GM21529 (cell line): ENCODE measurements at regions not wholly inside any gene's neighbourhood (a gene's known extent, or its start where the extent isn't known, plus 50 kb on each side); places are given as distances from the start of the nearest gene placed in this dataset.
"Not testable (repeated sequence)": the region's sequence is repeated elsewhere in the genome, so short reads cannot be mapped to it uniquely, and the experiment has no call there.

ENCODE experiments used
- ATAC-seq: cut with Tn5 transposase; IDR thresholded peaks from one replicate; pipeline ENCODE4 v1.9.1; 2021; ENCODE audit not compliant: unreplicated experiment

GRCh38 chr18:5721924-5722323 is 173.4 kb downstream of the TMEM200C start:
- no peak for ATAC-seq

GRCh38 chr18:5720132-5720531 is 175.2 kb downstream of the TMEM200C start:
- ATAC-seq, result no peak

- no peak for ATAC-seq
These were observed 173.5 kb upstream of the EPB41L3 start for GRCh38 chr18:5717256-5717655.

- no peak for ATAC-seq
These were observed 166.9 kb upstream of the EPB41L3 start for GRCh38 chr18:5710676-5711075.

GRCh38 chr18:5710235-5710634 is 166.4 kb upstream of the EPB41L3 start:
- ATAC-seq, result no peak

- ATAC-seq, result no peak
These were observed 165.8 kb upstream of the EPB41L3 start for GRCh38 chr18:5709476-5710095.

GRCh38 chr18:5707586-5707985 is 163.8 kb upstream of the EPB41L3 start:
- no peak for ATAC-seq

- no peak for ATAC-seq
These were observed 161.6 kb upstream of the EPB41L3 start for GRCh38 chr18:5705393-5705792.

- no peak for ATAC-seq
These were observed 161.1 kb upstream of the EPB41L3 start for GRCh38 chr18:5704847-5705246.

- ATAC-seq, result not testable (repeated sequence)
These were observed 158.2 kb upstream of the EPB41L3 start for GRCh38 chr18:5702016-5702415.

GRCh38 chr18:5693699-5694294 is 150.0 kb upstream of the EPB41L3 start:
- ATAC-seq, result no peak

- no peak for ATAC-seq
These were observed 135.1 kb upstream of the EPB41L3 start for GRCh38 chr18:5678779-5679406.

GRCh38 chr18:5678278-5678677 is 134.5 kb upstream of the EPB41L3 start:
- no peak for ATAC-seq

- no peak for ATAC-seq
These were observed 129.8 kb upstream of the EPB41L3 start for GRCh38 chr18:5673616-5674015.

- no peak for ATAC-seq
These were observed 125.8 kb upstream of the EPB41L3 start for GRCh38 chr18:5669585-5669984.

- ATAC-seq, result no peak
These were observed 124.4 kb upstream of the EPB41L3 start for GRCh38 chr18:5668087-5668715.

- ATAC-seq, result no peak
These were observed 123.6 kb upstream of the EPB41L3 start for GRCh38 chr18:5667356-5667755.

GRCh38 chr18:5662586-5663090 is 118.8 kb upstream of the EPB41L3 start:
- no peak for ATAC-seq

GRCh38 chr18:5661179-5661578 is 117.4 kb upstream of the EPB41L3 start:
- ATAC-seq, result no peak

GRCh38 chr18:5653802-5654201 is 110.0 kb upstream of the EPB41L3 start:
- ATAC-seq, result no peak

- ATAC-seq, result no peak
These were observed 107.9 kb upstream of the EPB41L3 start for GRCh38 chr18:5651736-5652135.

GRCh38 chr18:5649439-5649838 is 105.6 kb upstream of the EPB41L3 start:
- ATAC-seq, result no peak
